Upper lobe of left lung (tissue), 4 donors: ENCODE measurements at regions not wholly inside any gene's neighbourhood (a gene's known extent, or its start where the extent isn't known, plus 50 kb on each side); places are given as distances from the start of the nearest gene placed in this dataset.

Experiments
- POLR2A ChIP-seq, 4 donors: fragments of 450-650 bp; IDR thresholded peaks; one replicate each; pipeline ENCODE4 v1.5.1; 2016 to 2017; ENCODE audit warnings: antibody characterized with exemption in 4 of 4, mild to moderate bottlenecking in 2 of 4
- POLR2AphosphoS5 ChIP-seq, 2 donors: sonication (generic); formaldehyde crosslinking; IDR thresholded peaks; one replicate each; pipeline ENCODE4 v1.5.1; 2017; ENCODE audit warnings: antibody characterized with exemption in 2 of 2
- TF ChIP-seq, protein P1 (sequence below), 6 experiments: fragments of 450-650 bp in 4 of 6; fragments of 200-600 bp in 2 of 6; sonication (generic) in 2 of 6; IDR thresholded peaks; one replicate each; pipeline ENCODE4 v1.5.1; 2016 to 2019; ENCODE audit warnings: antibody characterized with exemption in 6 of 6

DNA sequence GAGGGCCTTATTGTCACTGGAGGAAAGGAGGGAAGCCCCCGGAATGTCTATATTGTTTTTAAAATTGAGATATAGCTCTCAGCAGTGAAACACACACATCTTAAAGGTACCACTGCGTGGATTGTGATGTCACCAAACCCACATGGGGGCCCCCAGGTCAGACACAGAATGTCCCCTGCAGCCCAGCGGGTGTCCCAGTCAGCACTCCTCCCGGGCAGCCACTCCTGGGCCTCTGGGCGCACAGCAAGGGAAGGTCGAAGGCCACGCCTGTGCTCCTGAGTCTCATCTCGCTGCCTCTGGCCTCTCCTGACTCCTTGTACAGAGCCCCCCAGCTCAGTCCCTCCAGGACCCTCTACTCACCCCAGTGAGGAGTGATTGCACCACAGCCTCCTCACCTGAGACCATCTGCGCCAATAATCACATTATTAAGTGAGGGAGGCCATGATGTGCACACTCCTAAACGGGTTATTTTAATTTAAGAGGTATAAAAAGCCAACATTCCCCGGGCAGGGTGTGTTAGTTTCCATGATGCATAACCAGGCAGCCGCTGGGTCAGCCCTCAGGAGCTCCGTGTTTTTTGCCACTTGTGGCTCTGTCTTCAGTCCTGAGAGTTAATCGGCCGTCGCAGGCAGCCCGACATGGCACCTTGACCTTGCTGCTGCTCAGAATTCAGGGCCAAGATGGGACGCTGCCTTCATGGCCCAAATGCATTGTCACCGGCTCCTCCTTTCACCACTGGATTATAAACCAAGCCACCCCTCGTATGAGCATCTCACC lies 1089.3 kb downstream of the BRD1 start:
- TF ChIP-seq POLR2A (IDR thresholded peaks at IDR 0.05) (no peak), POLR2AphosphoS5 (IDR thresholded peaks at IDR 0.05) (no peak)
- TF ChIP-seq, protein P1, sequence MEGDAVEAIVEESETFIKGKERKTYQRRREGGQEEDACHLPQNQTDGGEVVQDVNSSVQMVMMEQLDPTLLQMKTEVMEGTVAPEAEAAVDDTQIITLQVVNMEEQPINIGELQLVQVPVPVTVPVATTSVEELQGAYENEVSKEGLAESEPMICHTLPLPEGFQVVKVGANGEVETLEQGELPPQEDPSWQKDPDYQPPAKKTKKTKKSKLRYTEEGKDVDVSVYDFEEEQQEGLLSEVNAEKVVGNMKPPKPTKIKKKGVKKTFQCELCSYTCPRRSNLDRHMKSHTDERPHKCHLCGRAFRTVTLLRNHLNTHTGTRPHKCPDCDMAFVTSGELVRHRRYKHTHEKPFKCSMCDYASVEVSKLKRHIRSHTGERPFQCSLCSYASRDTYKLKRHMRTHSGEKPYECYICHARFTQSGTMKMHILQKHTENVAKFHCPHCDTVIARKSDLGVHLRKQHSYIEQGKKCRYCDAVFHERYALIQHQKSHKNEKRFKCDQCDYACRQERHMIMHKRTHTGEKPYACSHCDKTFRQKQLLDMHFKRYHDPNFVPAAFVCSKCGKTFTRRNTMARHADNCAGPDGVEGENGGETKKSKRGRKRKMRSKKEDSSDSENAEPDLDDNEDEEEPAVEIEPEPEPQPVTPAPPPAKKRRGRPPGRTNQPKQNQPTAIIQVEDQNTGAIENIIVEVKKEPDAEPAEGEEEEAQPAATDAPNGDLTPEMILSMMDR (IDR thresholded peaks at IDR 0.05) = no peak
